ENCODE measurements at regions not wholly inside any gene's neighbourhood (a gene's known extent, or its start where the extent isn't known, plus 50 kb on each side); places are given as distances from the start of the nearest gene placed in this dataset.

GRCh38 chr6:9507136-9507895, 907.6 kb downstream of the TFAP2A start:
- no peak for DNase-seq

GRCh38 chr6:9504191-9504590, 910.7 kb downstream of the TFAP2A start:
- no peak for DNase-seq

GRCh38 chr6:9503111-9503761, 911.6 kb downstream of the TFAP2A start:
- DNase-seq: no peak

- no peak for DNase-seq
Observed at GRCh38 chr6:9499709-9500108, 915.2 kb downstream of the TFAP2A start.

- no peak for DNase-seq
Observed at GRCh38 chr6:9496837-9497236, 918.0 kb downstream of the TFAP2A start.

GRCh38 chr6:9494864-9495263, 920.0 kb downstream of the TFAP2A start:
- DNase-seq: no peak

- DNase-seq: no peak
Observed at GRCh38 chr6:9492790-9493189, 922.1 kb downstream of the TFAP2A start.

- DNase-seq: no peak
Observed at GRCh38 chr6:9487128-9487527, 927.7 kb downstream of the TFAP2A start.

GRCh38 chr6:9485992-9486391, 928.9 kb downstream of the TFAP2A start:
- no peak for DNase-seq

GRCh38 chr6:9484686-9485085, 930.2 kb downstream of the TFAP2A start:
- DNase-seq: no peak

GRCh38 chr6:9484091-9484490, 930.8 kb downstream of the TFAP2A start:
- no peak for DNase-seq

GRCh38 chr6:9482030-9482738, 932.7 kb downstream of the TFAP2A start:
- DNase-seq: no peak

GRCh38 chr6:9481292-9482029, 933.4 kb downstream of the TFAP2A start:
- DNase-seq: no peak

- no peak for DNase-seq
Observed at GRCh38 chr6:9468277-9468676, 946.6 kb downstream of the TFAP2A start.

GRCh38 chr6:9467741-9468140, 947.1 kb downstream of the TFAP2A start:
- DNase-seq: no peak

- no peak for DNase-seq
Observed at GRCh38 chr6:9464583-9464982, 950.3 kb downstream of the TFAP2A start.

- DNase-seq: no peak
Observed at GRCh38 chr6:9463311-9463710, 951.6 kb downstream of the TFAP2A start.

- no peak for DNase-seq
Observed at GRCh38 chr6:9461188-9461587, 953.7 kb downstream of the TFAP2A start.

- no peak for DNase-seq
Observed at GRCh38 chr6:9458424-9458823, 956.5 kb downstream of the TFAP2A start.

GRCh38 chr6:9455864-9456658, 958.8 kb downstream of the TFAP2A start:
- no peak for DNase-seq

- DNase-seq: no peak
Observed at GRCh38 chr6:9439621-9440330, 975.1 kb downstream of the TFAP2A start.

- no peak for DNase-seq
Observed at GRCh38 chr6:9437836-9438235, 977.0 kb downstream of the TFAP2A start.

Measured in GOT3 (cell line).